ENCODE measurements at regions not wholly inside any gene's neighbourhood (a gene's known extent, or its start where the extent isn't known, plus 50 kb on each side); places are given as distances from the start of the nearest gene placed in this dataset.

DNA sequence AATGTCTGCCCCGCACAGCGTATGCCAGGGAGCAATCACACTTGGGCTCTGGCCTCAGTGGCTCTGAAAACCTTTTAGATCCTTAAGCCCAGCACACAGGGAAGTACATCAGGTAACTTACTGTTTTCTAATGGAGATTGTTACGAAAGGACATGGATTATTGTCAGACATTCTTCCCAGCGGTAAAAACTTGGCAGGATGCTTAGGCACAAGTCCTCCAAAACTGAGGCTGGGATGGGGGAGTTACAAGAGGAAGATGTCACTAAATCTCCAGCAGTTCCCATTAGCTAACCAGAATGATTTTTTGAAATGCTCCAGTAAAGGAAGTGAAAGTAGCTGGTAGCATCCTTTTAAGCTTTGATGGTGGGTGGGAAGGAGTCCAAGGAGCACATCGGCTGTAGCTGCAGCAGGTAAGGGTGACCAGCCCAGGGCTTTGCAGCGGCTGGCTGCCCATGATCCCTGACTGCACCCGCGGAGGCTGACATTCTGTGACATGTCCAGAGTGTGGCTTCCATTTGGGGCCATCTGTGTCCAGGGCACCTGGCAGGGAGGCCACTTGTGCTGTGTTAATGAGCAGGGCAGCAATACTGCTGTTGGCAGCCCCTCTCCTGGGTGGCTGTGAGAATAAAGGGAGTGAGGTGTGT is 165.8 kb downstream of the GADD45G start:
- Histone ChIP-seq H3K27ac (ENCODE audit: low read depth, low read length) (no peak overlapping the region), H3K36me3 (ENCODE audit: control insufficient read depth in 3 of 3, insufficient read depth in 3 of 3, low read length in 3 of 3) (no peaks in the 10 kb centered on the region)

DNA sequence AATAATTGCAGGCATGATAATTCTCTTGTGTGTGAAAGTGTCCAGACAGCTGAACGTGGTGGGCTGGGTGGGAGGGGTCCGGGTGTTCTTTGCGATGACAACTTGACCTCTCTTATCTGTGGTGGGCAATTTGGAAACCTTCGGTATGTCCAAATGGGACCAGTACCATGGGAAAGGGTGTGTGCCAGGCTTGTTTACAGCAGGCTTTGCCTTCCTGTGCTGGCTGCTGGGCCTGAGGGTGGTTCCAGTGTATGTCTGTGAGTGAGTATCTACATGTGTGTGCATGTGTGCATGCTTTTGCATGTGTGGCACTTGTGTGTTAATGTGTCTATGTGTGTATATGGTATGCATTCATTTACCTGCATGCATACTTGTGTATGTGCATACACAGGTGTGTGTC is 166.4 kb downstream of the GADD45G start:
- peaks cover 0 to 6% (median 4%) of the 10 kb centered on the region in 3 donors for H3K27me3 ChIP-seq (ENCODE audit: control insufficient read depth in 3 of 3, insufficient read depth in 3 of 3, low read length in 3 of 3)
- no peak overlapping the region for H3K4me3 ChIP-seq (ENCODE audit: low read length in 3 of 3)
- H3K9me3 ChIP-seq (ENCODE audit: control insufficient read depth in 3 of 3, low read length in 3 of 3) = no peaks in the 10 kb centered on the region
- no peak overlapping the region for H3K27ac ChIP-seq (ENCODE audit: low read depth, low read length)
- no peaks in the 10 kb centered on the region for H3K36me3 ChIP-seq (ENCODE audit: control insufficient read depth in 3 of 3, insufficient read depth in 3 of 3, low read length in 3 of 3)
- no peak overlapping the region for H3K9ac ChIP-seq (ENCODE audit: low read depth in 1 of 3, low read length in 3 of 3)
- H3K4me1 ChIP-seq (ENCODE audit: control insufficient read depth in 3 of 3, insufficient read depth in 3 of 3, low read length in 3 of 3) = no peaks in the 10 kb centered on the region

More for the DNA sequence above, 165.8 kb downstream of the GADD45G start:
- Histone ChIP-seq H3K27me3 (ENCODE audit: control insufficient read depth in 3 of 3, insufficient read depth in 3 of 3, low read length in 3 of 3) (peaks cover 0 to 6% (median 4%) of the 10 kb centered on the region in 3 donors), H3K4me3 (ENCODE audit: low read length in 3 of 3) (no peak overlapping the region), H3K9ac (ENCODE audit: low read depth in 1 of 3, low read length in 3 of 3) (no peak overlapping the region), H3K9me3 (ENCODE audit: control insufficient read depth in 3 of 3, low read length in 3 of 3) (no peaks in the 10 kb centered on the region), H3K4me1 (ENCODE audit: control insufficient read depth in 3 of 3, insufficient read depth in 3 of 3, low read length in 3 of 3) (no peaks in the 10 kb centered on the region)

DNA sequence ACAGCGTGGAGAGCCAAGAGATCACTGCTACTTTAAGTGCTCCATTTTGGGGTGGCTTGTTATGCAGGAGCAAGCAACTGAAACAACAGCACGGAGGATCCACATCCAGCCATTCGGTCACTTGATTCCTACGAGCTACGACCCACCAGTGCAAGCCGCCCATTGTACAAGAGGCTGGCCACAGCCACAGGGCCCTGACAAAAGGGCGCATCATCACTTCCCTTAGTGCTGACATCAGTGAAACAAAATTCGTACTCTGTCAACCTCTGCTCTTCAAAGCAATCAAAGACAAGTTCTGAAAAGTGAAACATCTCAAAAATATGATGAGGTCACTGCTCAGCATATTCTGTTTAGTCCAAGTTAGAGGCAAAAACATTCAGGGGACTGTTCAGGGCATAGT is 168.4 kb downstream of the GADD45G start:
- H3K9me3 ChIP-seq (ENCODE audit: control insufficient read depth in 3 of 3, low read length in 3 of 3) = no peaks in the 10 kb centered on the region
- H3K36me3 ChIP-seq (ENCODE audit: control insufficient read depth in 3 of 3, insufficient read depth in 3 of 3, low read length in 3 of 3) = no peaks in the 10 kb centered on the region
- H3K4me1 ChIP-seq (ENCODE audit: control insufficient read depth in 3 of 3, insufficient read depth in 3 of 3, low read length in 3 of 3) = peaks cover 0 to 7% (median 0%) of the 10 kb centered on the region in 3 donors
- no peak overlapping the region for H3K9ac ChIP-seq (ENCODE audit: low read depth in 1 of 3, low read length in 3 of 3)
- no peak overlapping the region for H3K4me3 ChIP-seq (ENCODE audit: low read length in 3 of 3)
- H3K27ac ChIP-seq (ENCODE audit: low read depth, low read length) = no peak overlapping the region
- peaks cover 0 to 8% (median 6%) of the 10 kb centered on the region in 3 donors for H3K27me3 ChIP-seq (ENCODE audit: control insufficient read depth in 3 of 3, insufficient read depth in 3 of 3, low read length in 3 of 3)

DNA sequence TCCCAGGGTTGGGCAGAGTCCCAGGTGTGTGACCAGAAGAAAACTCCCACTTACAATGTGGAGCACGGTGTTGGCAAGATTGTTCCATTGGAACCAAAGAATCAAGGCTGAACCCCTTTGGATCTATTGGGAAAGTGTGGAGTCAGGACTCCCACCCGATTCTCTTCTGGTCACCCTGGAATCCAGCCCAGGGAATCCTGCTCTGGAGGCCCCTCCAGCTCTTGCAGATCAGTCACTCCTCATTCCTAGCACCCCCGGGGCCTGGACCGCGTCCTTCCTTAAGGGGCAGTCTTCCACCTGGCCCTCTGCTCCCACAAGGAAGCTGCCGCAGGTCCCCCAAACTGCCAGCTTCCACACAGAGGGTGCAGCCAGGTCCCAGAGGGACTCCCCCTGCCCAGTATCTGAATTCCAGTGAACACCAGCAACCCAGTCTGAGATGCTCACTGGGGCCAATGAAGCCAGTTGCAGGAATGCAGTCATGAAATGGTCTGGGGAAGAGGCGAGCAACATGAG is 170.1 kb downstream of the GADD45G start:
- H3K36me3 ChIP-seq (ENCODE audit: control insufficient read depth in 3 of 3, insufficient read depth in 3 of 3, low read length in 3 of 3) = no peaks in the 10 kb centered on the region
- H3K27me3 ChIP-seq (ENCODE audit: control insufficient read depth in 3 of 3, insufficient read depth in 3 of 3, low read length in 3 of 3) = peaks cover 0 to 8% (median 6%) of the 10 kb centered on the region in 3 donors
- no peaks in the 10 kb centered on the region for H3K9me3 ChIP-seq (ENCODE audit: control insufficient read depth in 3 of 3, low read length in 3 of 3)
- no peak overlapping the region for H3K27ac ChIP-seq (ENCODE audit: low read depth, low read length)
- H3K4me1 ChIP-seq (ENCODE audit: control insufficient read depth in 3 of 3, insufficient read depth in 3 of 3, low read length in 3 of 3) = peaks cover 0 to 13% (median 3%) of the 10 kb centered on the region in 3 donors
- H3K9ac ChIP-seq (ENCODE audit: low read depth in 1 of 3, low read length in 3 of 3) = no peak overlapping the region
- H3K4me3 ChIP-seq (ENCODE audit: low read length in 3 of 3) = no peak overlapping the region

DNA sequence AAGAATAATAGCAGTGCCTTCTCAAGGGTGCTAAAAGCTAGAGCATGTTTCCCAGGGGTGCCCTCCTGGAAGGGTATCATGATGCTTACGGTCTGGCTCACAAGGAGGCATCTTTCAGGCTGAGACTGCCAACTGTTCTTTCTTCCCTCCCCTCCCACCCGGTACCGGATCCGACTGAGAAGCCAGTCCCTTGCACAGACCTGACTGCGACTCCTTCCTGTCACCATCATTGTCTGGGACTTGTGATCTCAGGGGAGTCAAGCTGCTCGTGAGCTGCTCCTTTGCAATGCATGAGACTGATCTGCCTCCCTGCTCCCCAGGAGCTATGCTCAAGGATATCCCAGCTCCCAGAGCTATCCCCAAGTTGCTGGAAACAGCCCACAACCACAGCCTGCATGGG is 170.8 kb downstream of the GADD45G start:
- Histone ChIP-seq H3K4me1 (ENCODE audit: control insufficient read depth in 3 of 3, insufficient read depth in 3 of 3, low read length in 3 of 3) (peaks cover 0 to 13% (median 3%) of the 10 kb centered on the region in 3 donors), H3K36me3 (ENCODE audit: control insufficient read depth in 3 of 3, insufficient read depth in 3 of 3, low read length in 3 of 3) (no peaks in the 10 kb centered on the region), H3K27ac (ENCODE audit: low read depth, low read length) (no peak overlapping the region), H3K4me3 (ENCODE audit: low read length in 3 of 3) (no peak overlapping the region), H3K27me3 (ENCODE audit: control insufficient read depth in 3 of 3, insufficient read depth in 3 of 3, low read length in 3 of 3) (peaks cover 0 to 8% (median 6%) of the 10 kb centered on the region in 3 donors), H3K9me3 (ENCODE audit: control insufficient read depth in 3 of 3, low read length in 3 of 3) (no peaks in the 10 kb centered on the region), H3K9ac (ENCODE audit: low read depth in 1 of 3, low read length in 3 of 3) (no peak overlapping the region)

DNA sequence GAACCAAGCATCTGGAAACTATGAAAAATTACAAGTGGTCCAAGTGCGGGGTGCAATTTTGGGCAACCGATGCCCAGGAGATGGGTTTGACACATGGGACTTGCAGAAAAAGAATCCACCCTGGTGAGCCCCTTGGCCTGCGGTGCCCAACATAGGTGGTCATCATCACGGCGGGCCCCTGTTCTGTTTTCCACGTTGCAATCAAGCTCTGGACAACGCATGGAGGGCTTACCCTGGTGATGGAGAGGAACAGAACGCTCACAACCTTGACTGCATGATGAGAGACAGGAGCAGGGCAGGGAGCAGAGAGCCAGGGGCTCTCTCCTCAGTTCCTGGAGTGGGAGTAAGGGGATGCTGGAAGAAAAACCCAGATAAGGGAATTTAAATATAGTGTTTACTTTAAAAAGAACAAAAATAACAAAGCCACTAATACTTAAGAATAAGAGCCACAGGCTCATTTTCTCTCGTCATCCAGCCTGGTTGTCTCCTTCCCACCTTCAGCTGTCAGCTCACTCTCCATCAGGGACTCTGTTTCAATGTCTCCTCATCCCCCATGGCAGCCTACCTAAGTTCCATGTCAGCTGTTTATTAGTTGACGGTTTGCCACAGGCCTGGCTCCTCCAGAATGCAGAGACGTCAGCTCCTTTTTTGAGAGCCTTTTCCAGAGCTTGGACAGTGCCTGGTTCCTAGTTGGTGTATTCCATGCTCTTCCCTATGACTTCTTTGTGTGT is 172.1 kb downstream of the GADD45G start:
- H3K27me3 ChIP-seq (ENCODE audit: control insufficient read depth in 3 of 3, insufficient read depth in 3 of 3, low read length in 3 of 3) = peaks cover 0 to 8% (median 6%) of the 10 kb centered on the region in 3 donors
- H3K4me1 ChIP-seq (ENCODE audit: control insufficient read depth in 3 of 3, insufficient read depth in 3 of 3, low read length in 3 of 3) = peaks cover 8 to 18% (median 10%) of the 10 kb centered on the region in 3 donors
- H3K36me3 ChIP-seq (ENCODE audit: control insufficient read depth in 3 of 3, insufficient read depth in 3 of 3, low read length in 3 of 3) = no peaks in the 10 kb centered on the region
- no peak overlapping the region for H3K9ac ChIP-seq (ENCODE audit: low read depth in 1 of 3, low read length in 3 of 3)
- H3K4me3 ChIP-seq (ENCODE audit: low read length in 3 of 3) = no peak overlapping the region
- H3K27ac ChIP-seq (ENCODE audit: low read depth, low read length) = no peak overlapping the region
- H3K9me3 ChIP-seq (ENCODE audit: control insufficient read depth in 3 of 3, low read length in 3 of 3) = no peaks in the 10 kb centered on the region

DNA sequence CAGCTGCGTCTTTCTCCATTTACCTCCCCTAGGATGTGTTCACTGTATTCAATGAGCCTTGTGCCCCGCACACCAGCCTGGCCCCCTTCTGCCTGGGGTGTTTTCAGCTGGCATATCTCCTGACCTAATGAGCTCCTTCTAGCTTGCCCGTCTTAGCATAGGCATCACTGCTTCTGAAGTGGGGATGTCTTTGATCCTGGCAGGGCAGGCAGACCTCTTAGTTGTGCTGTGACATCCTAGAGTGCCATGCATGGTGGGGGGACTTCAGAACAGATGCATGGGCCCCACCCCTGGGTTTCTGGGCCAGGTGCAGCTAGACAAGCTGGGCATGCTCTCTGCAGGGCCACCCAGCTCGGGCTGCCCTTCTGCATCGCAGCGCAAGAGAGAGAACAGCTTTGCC is 172.7 kb downstream of the GADD45G start:
- Histone ChIP-seq H3K9me3 (ENCODE audit: control insufficient read depth in 3 of 3, low read length in 3 of 3) (no peaks in the 10 kb centered on the region), H3K27me3 (ENCODE audit: control insufficient read depth in 3 of 3, insufficient read depth in 3 of 3, low read length in 3 of 3) (peaks cover 0 to 8% (median 6%) of the 10 kb centered on the region in 3 donors), H3K4me3 (ENCODE audit: low read length in 3 of 3) (no peak overlapping the region), H3K9ac (ENCODE audit: low read depth in 1 of 3, low read length in 3 of 3) (no peak overlapping the region), H3K27ac (ENCODE audit: low read depth, low read length) (no peak overlapping the region), H3K4me1 (ENCODE audit: control insufficient read depth in 3 of 3, insufficient read depth in 3 of 3, low read length in 3 of 3) (peaks cover 10 to 19% (median 11%) of the 10 kb centered on the region in 3 donors), H3K36me3 (ENCODE audit: control insufficient read depth in 3 of 3, insufficient read depth in 3 of 3, low read length in 3 of 3) (no peaks in the 10 kb centered on the region)

DNA sequence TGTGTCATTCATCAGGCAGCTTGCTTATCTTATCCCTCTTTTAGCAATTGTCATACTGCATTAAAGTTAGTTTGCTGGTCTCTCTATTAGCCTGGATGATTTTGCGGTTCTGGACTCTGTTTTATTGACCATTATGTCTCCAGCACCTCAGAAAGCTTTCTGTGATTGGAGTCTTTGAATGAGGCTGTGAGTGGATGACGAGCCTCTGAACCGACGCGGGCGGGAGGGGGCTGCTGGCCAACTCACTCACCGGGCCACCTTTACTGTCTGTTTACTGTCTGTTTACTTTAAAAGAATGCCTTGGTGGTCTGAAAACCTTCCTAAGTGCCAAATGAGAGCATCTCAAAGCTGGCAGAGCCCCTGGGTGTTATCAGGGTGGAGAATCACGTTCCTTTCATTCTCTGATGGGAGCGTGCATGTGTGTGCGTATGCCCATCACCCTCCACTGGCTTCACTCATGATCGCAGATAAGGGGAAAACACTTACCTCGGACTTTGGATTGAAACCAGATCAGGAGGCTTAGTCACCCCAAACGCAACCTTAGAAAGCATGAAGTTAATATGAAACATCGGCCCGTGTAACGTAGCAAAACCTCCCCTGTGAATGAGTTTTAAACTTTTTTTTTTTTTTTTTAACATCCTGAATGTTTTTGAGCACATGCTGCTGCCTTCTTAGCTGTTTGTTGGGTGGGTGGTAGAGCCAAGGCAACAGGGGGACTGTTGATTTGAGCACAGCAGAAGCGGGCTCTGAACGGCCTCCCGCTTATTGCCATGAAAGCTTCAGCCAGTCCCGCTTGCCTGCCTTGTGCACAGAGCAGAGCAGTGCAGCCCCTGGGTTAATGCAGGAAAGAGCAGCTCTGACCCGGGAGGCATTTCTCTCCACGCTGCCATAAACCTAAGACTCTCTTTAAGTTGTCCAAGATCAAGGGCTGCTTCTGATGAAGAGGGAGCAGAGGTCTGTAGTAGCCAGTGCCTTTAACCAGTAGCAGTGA is 173.6 kb downstream of the GADD45G start:
- Histone ChIP-seq H3K9ac (ENCODE audit: low read depth in 1 of 3, low read length in 3 of 3) (no peak overlapping the region), H3K36me3 (ENCODE audit: control insufficient read depth in 3 of 3, insufficient read depth in 3 of 3, low read length in 3 of 3) (no peaks in the 10 kb centered on the region), H3K9me3 (ENCODE audit: control insufficient read depth in 3 of 3, low read length in 3 of 3) (no peaks in the 10 kb centered on the region), H3K27ac (ENCODE audit: low read depth, low read length) (no peak overlapping the region), H3K27me3 (ENCODE audit: control insufficient read depth in 3 of 3, insufficient read depth in 3 of 3, low read length in 3 of 3) (peaks cover 0 to 8% (median 3%) of the 10 kb centered on the region in 3 donors), H3K4me3 (ENCODE audit: low read length in 3 of 3) (no peak overlapping the region), H3K4me1 (ENCODE audit: control insufficient read depth in 3 of 3, insufficient read depth in 3 of 3, low read length in 3 of 3) (peaks cover 10 to 19% (median 11%) of the 10 kb centered on the region in 3 donors)

DNA sequence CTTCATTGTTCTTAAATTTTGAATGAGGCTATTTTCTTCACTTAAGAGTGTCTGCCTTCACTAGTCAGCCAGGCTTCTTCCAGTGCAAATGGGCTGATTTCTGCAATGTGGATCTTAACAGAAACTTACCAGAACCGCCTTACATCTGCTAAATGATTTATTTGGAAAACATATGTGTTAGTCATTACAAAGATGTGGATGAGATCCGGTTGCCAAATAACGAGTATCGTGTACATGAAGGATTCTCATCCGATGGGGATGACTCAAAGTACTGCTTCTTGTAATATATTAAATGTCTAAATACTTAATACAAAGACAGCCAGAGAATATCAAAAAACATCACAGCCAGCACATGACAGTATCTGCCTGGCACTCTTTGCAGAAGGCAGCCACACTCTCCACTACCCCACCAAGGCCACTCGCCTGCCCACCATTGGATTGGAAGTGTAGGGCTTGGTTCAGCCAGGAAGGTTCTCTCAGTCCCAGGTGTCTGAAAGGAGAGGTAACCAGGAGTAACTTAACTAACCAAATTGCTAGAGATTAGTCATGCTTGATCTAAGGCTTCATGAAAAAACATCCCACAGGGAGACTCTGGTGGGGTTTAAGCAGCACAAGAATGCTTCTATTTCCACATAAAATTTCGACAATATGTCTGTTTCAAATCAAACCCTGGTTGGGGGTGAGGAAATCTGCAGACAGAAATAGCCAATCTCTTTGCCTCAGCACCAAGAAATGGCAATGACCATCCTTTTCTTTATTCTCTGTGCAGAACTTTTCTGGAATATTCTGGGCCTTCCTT is 174.8 kb downstream of the GADD45G start:
- Histone ChIP-seq H3K9ac (ENCODE audit: low read depth in 1 of 3, low read length in 3 of 3) (no peak overlapping the region), H3K36me3 (ENCODE audit: control insufficient read depth in 3 of 3, insufficient read depth in 3 of 3, low read length in 3 of 3) (no peaks in the 10 kb centered on the region), H3K4me3 (ENCODE audit: low read length in 3 of 3) (no peak overlapping the region), H3K4me1 (ENCODE audit: control insufficient read depth in 3 of 3, insufficient read depth in 3 of 3, low read length in 3 of 3) (peaks cover 10 to 19% (median 11%) of the 10 kb centered on the region in 3 donors), H3K27ac (ENCODE audit: low read depth, low read length) (no peak overlapping the region), H3K9me3 (ENCODE audit: control insufficient read depth in 3 of 3, low read length in 3 of 3) (no peaks in the 10 kb centered on the region), H3K27me3 (ENCODE audit: control insufficient read depth in 3 of 3, insufficient read depth in 3 of 3, low read length in 3 of 3) (peaks cover 0 to 8% (median 2%) of the 10 kb centered on the region in 3 donors)

Measured in skeletal muscle tissue (tissue), 3 donors.